Hepatocyte (in vitro differentiated cells): ENCODE measurements at regions not wholly inside any gene's neighbourhood (a gene's known extent, or its start where the extent isn't known, plus 50 kb on each side); places are given as distances from the start of the nearest gene placed in this dataset.

Experiments
- CTCF ChIP-seq: fragments of 200-600 bp; sonication (generic); IDR thresholded peaks from 2 replicates; pipeline ENCODE4 v1.5.1; 2016; ENCODE audit warnings: antibody characterized with exemption, mild to moderate bottlenecking; ENCODE audit not compliant: poor library complexity
- EZH2 ChIP-seq: fragments of 200-600 bp; sonication (generic); IDR thresholded peaks from 2 replicates; pipeline ENCODE4 v1.6.1; 2016; ENCODE audit warnings: antibody characterized with exemption, mild to moderate bottlenecking, borderline replicate concordance

GRCh38 chrX:3550871-3551270 is 162.6 kb downstream of the PRKX start:
- TF ChIP-seq CTCF (no peak), EZH2 (no peak)
